ENCODE measurements at regions not wholly inside any gene's neighbourhood (a gene's known extent, or its start where the extent isn't known, plus 50 kb on each side); places are given as distances from the start of the nearest gene placed in this dataset.

DNA sequence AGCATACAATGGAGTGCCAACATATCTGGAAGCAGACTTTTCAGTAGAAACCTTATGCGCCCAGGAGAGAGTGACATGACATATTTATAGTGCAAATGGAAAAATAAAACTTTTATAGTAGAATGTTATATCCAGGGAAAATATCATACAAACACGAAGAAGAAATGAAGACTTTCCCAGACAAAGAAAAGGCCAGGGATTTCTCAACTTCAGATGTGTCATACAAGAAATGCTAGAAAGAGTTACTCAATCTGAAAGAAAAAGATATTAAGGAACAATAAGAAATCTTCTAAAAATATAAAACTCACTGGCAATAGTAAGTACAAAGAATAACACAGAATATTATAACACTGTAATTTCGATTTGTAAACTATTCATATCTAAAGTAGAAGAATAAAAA lies 1269.3 kb downstream of the GRIK2 start:
- TF ChIP-seq, protein P1, sequence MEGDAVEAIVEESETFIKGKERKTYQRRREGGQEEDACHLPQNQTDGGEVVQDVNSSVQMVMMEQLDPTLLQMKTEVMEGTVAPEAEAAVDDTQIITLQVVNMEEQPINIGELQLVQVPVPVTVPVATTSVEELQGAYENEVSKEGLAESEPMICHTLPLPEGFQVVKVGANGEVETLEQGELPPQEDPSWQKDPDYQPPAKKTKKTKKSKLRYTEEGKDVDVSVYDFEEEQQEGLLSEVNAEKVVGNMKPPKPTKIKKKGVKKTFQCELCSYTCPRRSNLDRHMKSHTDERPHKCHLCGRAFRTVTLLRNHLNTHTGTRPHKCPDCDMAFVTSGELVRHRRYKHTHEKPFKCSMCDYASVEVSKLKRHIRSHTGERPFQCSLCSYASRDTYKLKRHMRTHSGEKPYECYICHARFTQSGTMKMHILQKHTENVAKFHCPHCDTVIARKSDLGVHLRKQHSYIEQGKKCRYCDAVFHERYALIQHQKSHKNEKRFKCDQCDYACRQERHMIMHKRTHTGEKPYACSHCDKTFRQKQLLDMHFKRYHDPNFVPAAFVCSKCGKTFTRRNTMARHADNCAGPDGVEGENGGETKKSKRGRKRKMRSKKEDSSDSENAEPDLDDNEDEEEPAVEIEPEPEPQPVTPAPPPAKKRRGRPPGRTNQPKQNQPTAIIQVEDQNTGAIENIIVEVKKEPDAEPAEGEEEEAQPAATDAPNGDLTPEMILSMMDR (IDR thresholded peaks at IDR 0.05), result no peak

DNA sequence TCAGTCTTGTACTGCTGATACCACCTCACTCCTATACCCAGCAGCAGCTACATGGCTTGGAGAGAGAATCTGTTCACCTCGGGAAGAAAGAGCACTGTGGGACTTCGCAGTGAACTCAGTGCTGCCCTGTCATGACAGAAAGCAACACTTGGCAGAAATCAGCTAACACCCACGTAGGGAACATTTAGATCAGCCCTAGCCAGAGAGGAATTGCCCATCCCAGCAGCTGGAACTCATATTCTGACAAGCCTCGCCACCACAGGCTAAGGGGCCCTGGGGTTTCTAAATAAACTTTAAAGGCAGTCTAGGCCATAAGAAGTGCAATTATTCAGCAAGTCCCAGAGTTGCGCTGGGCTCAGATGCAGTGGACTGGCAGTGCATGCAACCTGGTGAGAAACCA lies 1266.8 kb downstream of the GRIK2 start:
- TF ChIP-seq, protein P1 (IDR thresholded peaks at IDR 0.05), result no peak

DNA sequence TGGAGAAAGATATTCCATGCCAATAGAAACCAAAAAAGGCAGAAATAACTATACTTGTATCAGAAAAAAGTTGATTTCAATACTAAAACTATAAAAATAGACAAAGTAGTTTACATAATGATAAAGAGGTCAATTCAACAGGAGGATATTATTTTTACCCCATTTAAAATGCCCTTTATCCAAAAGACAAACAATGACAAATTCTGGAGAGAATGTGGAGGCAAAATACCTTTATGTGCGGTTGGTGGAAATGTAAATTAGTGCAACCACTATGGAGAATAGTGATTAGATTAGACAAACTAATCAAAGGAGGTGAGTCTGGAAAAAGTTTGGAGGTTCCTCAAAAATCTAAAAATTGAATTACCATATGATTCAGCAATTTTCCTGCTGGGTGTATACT lies 1262.3 kb downstream of the GRIK2 start:
- TF ChIP-seq, protein P1 (IDR thresholded peaks at IDR 0.05), result no peak

DNA sequence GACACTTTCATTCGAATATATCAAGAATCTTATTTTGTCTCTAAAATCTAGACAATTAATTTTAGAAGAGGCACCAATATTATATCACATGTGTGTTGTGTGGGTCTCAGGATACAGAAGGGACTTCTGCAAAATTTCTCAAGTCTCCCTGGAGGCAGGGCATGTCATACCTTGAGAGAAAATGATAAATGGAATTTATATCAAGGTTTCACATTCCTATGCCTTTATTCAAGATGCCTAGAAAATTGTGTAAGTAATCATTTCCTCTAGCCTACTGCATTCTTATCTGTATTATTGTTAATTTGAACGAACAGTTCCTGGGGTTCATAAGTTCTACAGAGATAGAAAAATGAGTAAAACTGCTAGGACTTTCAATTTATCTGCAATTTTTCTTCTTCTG lies 1247.9 kb downstream of the GRIK2 start:
- TF ChIP-seq, protein P1 (IDR thresholded peaks at IDR 0.05), result no peak

DNA sequence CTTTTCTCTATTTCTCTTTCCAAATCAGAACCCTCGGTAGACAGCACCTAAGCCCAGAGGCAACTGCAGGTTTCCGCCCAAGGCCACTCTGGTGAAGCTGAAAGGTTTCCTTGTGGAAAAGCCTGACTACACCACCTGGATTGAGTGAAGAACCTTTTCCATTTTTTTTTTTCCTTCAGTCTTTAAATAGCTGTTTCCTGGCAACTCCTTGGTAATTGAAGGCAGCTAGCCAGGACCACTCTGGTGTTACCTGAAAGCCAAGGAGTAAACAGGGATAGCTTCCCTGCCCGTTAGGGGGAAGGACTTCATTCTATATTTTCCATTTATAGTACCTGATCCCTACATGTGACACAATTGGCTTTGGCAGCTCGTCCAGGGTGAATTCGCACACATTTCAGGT lies 1238.4 kb downstream of the GRIK2 start:
- TF ChIP-seq, protein P1 (IDR thresholded peaks at IDR 0.05), result no peak

DNA sequence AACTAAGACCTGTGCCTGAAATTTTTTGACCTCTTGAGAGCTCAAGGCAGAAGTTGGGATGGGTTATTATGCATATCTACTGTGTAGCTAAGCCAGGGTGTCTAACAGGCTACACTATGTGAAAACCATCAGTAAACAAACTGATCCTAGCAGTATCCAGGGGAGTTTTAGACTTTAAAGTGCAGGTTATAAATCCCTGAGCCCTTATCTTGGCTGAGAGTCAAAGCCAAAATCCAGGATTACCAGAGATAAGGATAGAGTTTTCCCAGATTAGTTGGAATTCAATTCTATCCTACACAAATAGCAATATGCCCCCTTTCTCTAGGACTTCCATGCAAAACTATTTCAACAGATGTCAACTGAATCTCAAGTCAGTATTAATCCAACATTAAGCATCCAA lies 1229.7 kb downstream of the GRIK2 start:
- TF ChIP-seq, protein P1 (IDR thresholded peaks at IDR 0.05), result no peak

DNA sequence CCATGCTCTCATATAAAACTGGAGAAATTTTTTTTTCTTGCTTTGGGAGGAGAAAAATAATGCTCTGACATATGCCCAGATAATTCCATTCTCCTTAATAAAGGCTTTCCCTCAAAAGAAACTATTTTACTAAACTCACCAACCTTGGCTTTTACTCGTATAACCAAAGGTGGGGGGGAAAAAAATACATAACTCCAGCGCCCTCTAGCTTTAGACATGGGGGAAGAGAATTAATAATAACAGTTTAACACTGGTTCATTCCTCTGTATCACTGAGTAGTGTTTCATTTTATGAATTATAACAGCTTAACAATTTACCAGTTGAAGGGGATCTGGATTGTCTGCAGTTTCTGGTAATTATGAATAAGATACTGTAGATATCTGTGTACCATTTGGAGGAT lies 1226.1 kb downstream of the GRIK2 start:
- TF ChIP-seq, protein P1 (IDR thresholded peaks at IDR 0.05), result peak; percentile 77

DNA sequence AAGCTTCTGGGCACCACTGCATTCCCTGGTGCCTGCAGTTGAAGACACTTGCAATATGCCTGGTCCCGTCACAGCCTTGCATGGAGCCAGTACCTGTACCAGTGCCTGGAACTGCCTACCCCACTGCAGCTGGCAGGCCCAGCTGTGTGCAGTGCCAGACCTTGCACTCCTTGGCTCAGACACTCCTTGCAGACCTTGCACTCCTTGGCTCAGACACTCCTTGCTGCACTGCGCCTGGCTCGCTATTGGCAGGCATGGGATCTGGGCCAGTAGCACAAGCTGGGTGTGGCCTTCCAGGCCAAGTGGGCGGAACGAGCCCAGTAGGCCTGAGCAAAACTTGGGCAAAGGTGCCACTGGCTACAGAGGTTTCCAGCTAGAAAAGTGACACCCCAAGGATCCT lies 1189.1 kb downstream of the GRIK2 start:
- TF ChIP-seq, protein P1 (IDR thresholded peaks at IDR 0.05), result no peak
